OCI-LY1 (cell line): ENCODE measurements at regions not wholly inside any gene's neighbourhood (a gene's known extent, or its start where the extent isn't known, plus 50 kb on each side); places are given as distances from the start of the nearest gene placed in this dataset.

Experiments used
- H2AFZ ChIP-seq: fragments of 200-600 bp; sonication (generic), shearing (Covaris generic); 2 replicates; pipeline ENCODE4 v1.6.0; 2014; ENCODE audit warnings: antibody characterized with exemption, mild to moderate bottlenecking, low read length
- H3F3A ChIP-seq: fragments of 200-600 bp; sonication (generic), shearing (Covaris generic); 2 replicates; pipeline ENCODE4 v1.6.0; 2014; ENCODE audit warnings: mild to moderate bottlenecking, antibody characterized with exemption, low read length, moderate library complexity; ENCODE audit not compliant: insufficient read depth
- H3K27ac ChIP-seq: fragments of 200-600 bp; sonication (generic); 2 replicates; pipeline ENCODE4 v1.5.1; 2014; ENCODE audit warnings: low read length, mixed run types, mild to moderate bottlenecking, low read depth; ENCODE audit not compliant: poor library complexity, severe bottlenecking
- H3K27me3 ChIP-seq: fragments of 200-600 bp; sonication (generic); 2 replicates; pipeline ENCODE4 v1.6.0; 2014; ENCODE audit warnings: antibody characterized with exemption, mild to moderate bottlenecking, low read length, moderate library complexity; ENCODE audit not compliant: insufficient read depth
- H3K36me3 ChIP-seq: fragments of 200-600 bp; sonication (generic); 2 replicates; pipeline ENCODE4 v1.6.1; 2014; ENCODE audit warnings: mild to moderate bottlenecking, antibody characterized with exemption, low read length, moderate library complexity, mixed read lengths; ENCODE audit not compliant: insufficient read depth
- H3K4me1 ChIP-seq: fragments of 200-600 bp; sonication (generic); 2 replicates; pipeline ENCODE4 v1.5.1; 2014; ENCODE audit warnings: mild to moderate bottlenecking, low read length, moderate library complexity; ENCODE audit not compliant: insufficient read depth, severe bottlenecking
- H3K4me2 ChIP-seq: fragments of 200-600 bp; sonication (generic), shearing (Covaris generic); 2 replicates; pipeline ENCODE4 v1.6.1; 2014; ENCODE audit warnings: low read length
- H3K4me3 ChIP-seq: fragments of 200-600 bp; sonication (generic); 2 replicates; pipeline ENCODE4 v1.5.1; 2014; ENCODE audit warnings: low read length, low read depth, mild to moderate bottlenecking, mixed read lengths; ENCODE audit not compliant: poor library complexity, severe bottlenecking
- H3K79me2 ChIP-seq: fragments of 200-600 bp; shearing (Covaris generic); 2 replicates; pipeline ENCODE4 v1.6.1; 2016; ENCODE audit warnings: mixed run types, low read length, mixed read lengths; ENCODE audit not compliant: insufficient read depth
- H3K9ac ChIP-seq: fragments of 200-600 bp; sonication (generic), shearing (Covaris generic); 2 replicates; pipeline ENCODE4 v1.6.1; 2014; ENCODE audit warnings: mild to moderate bottlenecking, low read length, mixed read lengths
- H3K9me2 ChIP-seq: fragments of 200-600 bp; sonication (generic), shearing (Covaris generic); 2 replicates; pipeline ENCODE4 v1.6.1; 2014; ENCODE audit warnings: low read depth, mild to moderate bottlenecking, low read length, mixed read lengths
- H3K9me3 ChIP-seq: fragments of 200-600 bp; shearing (Covaris generic); 2 replicates; pipeline ENCODE4 v1.6.1; 2014; ENCODE audit warnings: low read length, mixed read lengths
- H4K20me1 ChIP-seq: fragments of 200-600 bp; sonication (generic), shearing (Covaris generic); 2 replicates; pipeline ENCODE4 v1.6.0; 2016; ENCODE audit warnings: mild to moderate bottlenecking, low read length; ENCODE audit not compliant: insufficient read depth
- CTCF ChIP-seq: fragments of 200-600 bp; sonication (generic), shearing (Covaris generic); IDR thresholded peaks from 2 replicates; pipeline ENCODE4 v1.5.1; 2017; ENCODE audit warnings: mild to moderate bottlenecking, antibody characterized with exemption, low read length, moderate library complexity, mixed read lengths
- EZH2 ChIP-seq: fragments of 200-600 bp; sonication (generic), shearing (Covaris generic); IDR thresholded peaks from 2 replicates; pipeline ENCODE4 v1.8.0; 2017; ENCODE audit warnings: borderline replicate concordance, mixed run types, mild to moderate bottlenecking, antibody characterized with exemption, low read length, moderate library complexity, mixed read lengths

GRCh38 chr18:24976502-24976901 is 375.5 kb downstream of the ZNF521 start:
- no peaks in the 10 kb centered on the region for H3K27me3 ChIP-seq
- H3K4me3 ChIP-seq: no peak overlapping the region
- H3F3A ChIP-seq: no peaks in the 10 kb centered on the region
- no peaks in the 10 kb centered on the region for H3K9me2 ChIP-seq
- no peak overlapping the region for H3K27ac ChIP-seq
- no peaks in the 10 kb centered on the region for H3K9me3 ChIP-seq
- no peak overlapping the region for H3K4me2 ChIP-seq
- H3K36me3 ChIP-seq: no peaks in the 10 kb centered on the region
- no peaks in the 10 kb centered on the region for H3K79me2 ChIP-seq
- H3K9ac ChIP-seq: no peak overlapping the region
- H4K20me1 ChIP-seq: no peaks in the 10 kb centered on the region
- TF ChIP-seq EZH2: no peak
- no peak for TF ChIP-seq CTCF
- no peak overlapping the region for H2AFZ ChIP-seq
- H3K4me1 ChIP-seq: no peaks in the 10 kb centered on the region

GRCh38 chr18:24979235-24979634 is 372.7 kb downstream of the ZNF521 start:
- TF ChIP-seq CTCF: no peak
- no peak for TF ChIP-seq EZH2
- Histone ChIP-seq H3K79me2 (no peaks in the 10 kb centered on the region), H3K4me1 (no peaks in the 10 kb centered on the region), H3K4me2 (no peak overlapping the region), H3K4me3 (no peak overlapping the region), H3K9ac (no peak overlapping the region), H3K27ac (no peak overlapping the region), H4K20me1 (no peaks in the 10 kb centered on the region), H3F3A (no peaks in the 10 kb centered on the region), H3K9me2 (no peaks in the 10 kb centered on the region), H3K27me3 (no peaks in the 10 kb centered on the region), H2AFZ (no peak overlapping the region), H3K9me3 (no peaks in the 10 kb centered on the region), H3K36me3 (no peaks in the 10 kb centered on the region)

- H4K20me1 ChIP-seq: no peaks in the 10 kb centered on the region
- H3K79me2 ChIP-seq: no peaks in the 10 kb centered on the region
- H3K4me1 ChIP-seq: no peaks in the 10 kb centered on the region
- H3K4me3 ChIP-seq: no peak overlapping the region
- H3K27ac ChIP-seq: no peak overlapping the region
- no peaks in the 10 kb centered on the region for H3K36me3 ChIP-seq
- H3F3A ChIP-seq: no peaks in the 10 kb centered on the region
- no peaks in the 10 kb centered on the region for H3K9me3 ChIP-seq
- H3K9ac ChIP-seq: no peak overlapping the region
- H3K9me2 ChIP-seq: no peaks in the 10 kb centered on the region
- TF ChIP-seq EZH2 (no peak), CTCF (no peak)
- no peak overlapping the region for H3K4me2 ChIP-seq
- no peaks in the 10 kb centered on the region for H3K27me3 ChIP-seq
- no peak overlapping the region for H2AFZ ChIP-seq
Measured at GRCh38 chr18:24982831-24983230, 369.1 kb downstream of the ZNF521 start.
